ENCODE measurements at regions not wholly inside any gene's neighbourhood (a gene's known extent, or its start where the extent isn't known, plus 50 kb on each side); places are given as distances from the start of the nearest gene placed in this dataset.

DNA sequence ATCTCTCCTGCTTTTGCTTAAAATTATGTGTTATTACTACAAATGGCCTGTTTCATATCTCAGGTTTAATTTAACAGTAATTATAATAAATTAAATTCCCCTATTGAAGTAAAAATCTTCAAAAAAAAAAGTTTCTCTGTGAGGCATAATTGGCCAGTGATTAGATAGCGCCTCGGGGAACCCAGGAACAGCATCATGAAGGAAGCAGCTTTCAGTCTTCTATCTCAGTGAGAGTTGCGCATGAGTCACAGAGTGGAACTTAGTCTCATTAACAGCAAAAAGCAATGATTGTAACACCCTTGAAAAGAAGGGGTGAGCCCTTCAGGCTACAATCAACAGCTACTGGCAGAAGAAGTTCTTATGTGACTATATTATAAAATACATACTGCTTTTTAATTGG, 506.2 kb upstream of the ZWINT start:
- TF ChIP-seq, protein P1, sequence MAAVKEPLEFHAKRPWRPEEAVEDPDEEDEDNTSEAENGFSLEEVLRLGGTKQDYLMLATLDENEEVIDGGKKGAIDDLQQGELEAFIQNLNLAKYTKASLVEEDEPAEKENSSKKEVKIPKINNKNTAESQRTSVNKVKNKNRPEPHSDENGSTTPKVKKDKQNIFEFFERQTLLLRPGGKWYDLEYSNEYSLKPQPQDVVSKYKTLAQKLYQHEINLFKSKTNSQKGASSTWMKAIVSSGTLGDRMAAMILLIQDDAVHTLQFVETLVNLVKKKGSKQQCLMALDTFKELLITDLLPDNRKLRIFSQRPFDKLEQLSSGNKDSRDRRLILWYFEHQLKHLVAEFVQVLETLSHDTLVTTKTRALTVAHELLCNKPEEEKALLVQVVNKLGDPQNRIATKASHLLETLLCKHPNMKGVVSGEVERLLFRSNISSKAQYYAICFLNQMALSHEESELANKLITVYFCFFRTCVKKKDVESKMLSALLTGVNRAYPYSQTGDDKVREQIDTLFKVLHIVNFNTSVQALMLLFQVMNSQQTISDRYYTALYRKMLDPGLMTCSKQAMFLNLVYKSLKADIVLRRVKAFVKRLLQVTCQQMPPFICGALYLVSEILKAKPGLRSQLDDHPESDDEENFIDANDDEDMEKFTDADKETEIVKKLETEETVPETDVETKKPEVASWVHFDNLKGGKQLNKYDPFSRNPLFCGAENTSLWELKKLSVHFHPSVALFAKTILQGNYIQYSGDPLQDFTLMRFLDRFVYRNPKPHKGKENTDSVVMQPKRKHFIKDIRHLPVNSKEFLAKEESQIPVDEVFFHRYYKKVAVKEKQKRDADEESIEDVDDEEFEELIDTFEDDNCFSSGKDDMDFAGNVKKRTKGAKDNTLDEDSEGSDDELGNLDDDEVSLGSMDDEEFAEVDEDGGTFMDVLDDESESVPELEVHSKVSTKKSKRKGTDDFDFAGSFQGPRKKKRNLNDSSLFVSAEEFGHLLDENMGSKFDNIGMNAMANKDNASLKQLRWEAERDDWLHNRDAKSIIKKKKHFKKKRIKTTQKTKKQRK (IDR thresholded peaks at IDR 0.05; ENCODE audit: low read depth, low read length), result no peak
- TF ChIP-seq TBL1XR1 (IDR thresholded peaks at IDR 0.05; ENCODE audit: low read depth, low read length) (no peak), JUNB (IDR thresholded peaks at IDR 0.05) (no peak), CHD2 (IDR thresholded peaks at IDR 0.05; ENCODE audit: borderline replicate concordance, low read depth, low read length) (no peak), ZBED1 (IDR thresholded peaks at IDR 0.05; ENCODE audit: borderline replicate concordance) (no peak)
- TF ChIP-seq, protein P2, sequence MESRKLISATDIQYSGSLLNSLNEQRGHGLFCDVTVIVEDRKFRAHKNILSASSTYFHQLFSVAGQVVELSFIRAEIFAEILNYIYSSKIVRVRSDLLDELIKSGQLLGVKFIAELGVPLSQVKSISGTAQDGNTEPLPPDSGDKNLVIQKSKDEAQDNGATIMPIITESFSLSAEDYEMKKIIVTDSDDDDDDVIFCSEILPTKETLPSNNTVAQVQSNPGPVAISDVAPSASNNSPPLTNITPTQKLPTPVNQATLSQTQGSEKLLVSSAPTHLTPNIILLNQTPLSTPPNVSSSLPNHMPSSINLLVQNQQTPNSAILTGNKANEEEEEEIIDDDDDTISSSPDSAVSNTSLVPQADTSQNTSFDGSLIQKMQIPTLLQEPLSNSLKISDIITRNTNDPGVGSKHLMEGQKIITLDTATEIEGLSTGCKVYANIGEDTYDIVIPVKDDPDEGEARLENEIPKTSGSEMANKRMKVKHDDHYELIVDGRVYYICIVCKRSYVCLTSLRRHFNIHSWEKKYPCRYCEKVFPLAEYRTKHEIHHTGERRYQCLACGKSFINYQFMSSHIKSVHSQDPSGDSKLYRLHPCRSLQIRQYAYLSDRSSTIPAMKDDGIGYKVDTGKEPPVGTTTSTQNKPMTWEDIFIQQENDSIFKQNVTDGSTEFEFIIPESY (IDR thresholded peaks at IDR 0.05), result no peak
- TF ChIP-seq, protein P3, sequence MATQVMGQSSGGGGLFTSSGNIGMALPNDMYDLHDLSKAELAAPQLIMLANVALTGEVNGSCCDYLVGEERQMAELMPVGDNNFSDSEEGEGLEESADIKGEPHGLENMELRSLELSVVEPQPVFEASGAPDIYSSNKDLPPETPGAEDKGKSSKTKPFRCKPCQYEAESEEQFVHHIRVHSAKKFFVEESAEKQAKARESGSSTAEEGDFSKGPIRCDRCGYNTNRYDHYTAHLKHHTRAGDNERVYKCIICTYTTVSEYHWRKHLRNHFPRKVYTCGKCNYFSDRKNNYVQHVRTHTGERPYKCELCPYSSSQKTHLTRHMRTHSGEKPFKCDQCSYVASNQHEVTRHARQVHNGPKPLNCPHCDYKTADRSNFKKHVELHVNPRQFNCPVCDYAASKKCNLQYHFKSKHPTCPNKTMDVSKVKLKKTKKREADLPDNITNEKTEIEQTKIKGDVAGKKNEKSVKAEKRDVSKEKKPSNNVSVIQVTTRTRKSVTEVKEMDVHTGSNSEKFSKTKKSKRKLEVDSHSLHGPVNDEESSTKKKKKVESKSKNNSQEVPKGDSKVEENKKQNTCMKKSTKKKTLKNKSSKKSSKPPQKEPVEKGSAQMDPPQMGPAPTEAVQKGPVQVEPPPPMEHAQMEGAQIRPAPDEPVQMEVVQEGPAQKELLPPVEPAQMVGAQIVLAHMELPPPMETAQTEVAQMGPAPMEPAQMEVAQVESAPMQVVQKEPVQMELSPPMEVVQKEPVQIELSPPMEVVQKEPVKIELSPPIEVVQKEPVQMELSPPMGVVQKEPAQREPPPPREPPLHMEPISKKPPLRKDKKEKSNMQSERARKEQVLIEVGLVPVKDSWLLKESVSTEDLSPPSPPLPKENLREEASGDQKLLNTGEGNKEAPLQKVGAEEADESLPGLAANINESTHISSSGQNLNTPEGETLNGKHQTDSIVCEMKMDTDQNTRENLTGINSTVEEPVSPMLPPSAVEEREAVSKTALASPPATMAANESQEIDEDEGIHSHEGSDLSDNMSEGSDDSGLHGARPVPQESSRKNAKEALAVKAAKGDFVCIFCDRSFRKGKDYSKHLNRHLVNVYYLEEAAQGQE (IDR thresholded peaks at IDR 0.05; ENCODE audit: low read depth, low read length), result no peak

Measured in GM12878 (cell line).